ENCODE measurements at regions not wholly inside any gene's neighbourhood (a gene's known extent, or its start where the extent isn't known, plus 50 kb on each side); places are given as distances from the start of the nearest gene placed in this dataset.

GRCh38 chr13:36750046-36750445 lies 69.0 kb upstream of the RFXAP start:
- TF ChIP-seq CTCF (conservative IDR thresholded peaks at IDR 0.05; ENCODE audit: low read length): no peak
- no peak for TF ChIP-seq EZH2phosphoT487 (IDR thresholded peaks at IDR 0.05; ENCODE audit: borderline replicate concordance, low read depth, low read length)
- Histone ChIP-seq H4K20me1 (ENCODE audit: insufficient read depth, low read length) (no peaks in the 10 kb centered on the region), H3K4me3 (ENCODE audit: low read depth, low read length, poor library complexity, severe bottlenecking) (no peak overlapping the region), H3K4me1 (ENCODE audit: insufficient read depth, low read length, poor library complexity, severe bottlenecking) (no peaks in the 10 kb centered on the region), H3K9me2 (ENCODE audit: insufficient read depth, low read length) (no peaks in the 10 kb centered on the region), H3K36me3 (ENCODE audit: insufficient read depth, low read length) (no peaks in the 10 kb centered on the region), H3K79me2 (ENCODE audit: insufficient read depth, low read depth, low read length) (no peaks in the 10 kb centered on the region), H3K9me3 (ENCODE audit: low read length) (no peaks in the 10 kb centered on the region), H3K4me2 (ENCODE audit: low read length) (no peak overlapping the region), H2AFZ (ENCODE audit: low read length) (no peak overlapping the region), H3K27ac (ENCODE audit: low read depth, low read length, poor library complexity, severe bottlenecking) (no peak overlapping the region)
- intact Hi-C loops (cut with micrococcal nuclease; ENCODE audit: unreplicated experiment): no loop called here
- no TSS peak for BruUV-seq (replicated peaks)
- POLR2A ChIA-PET: interaction anchor here (1.1 kb wide), 2 partner anchors 31 to 58 kb away, joined by 3 read pairs; no protein-coding TSS in a partner anchor
- CTCF ChIA-PET (ENCODE audit: unreplicated experiment): no interaction called here
- no peak for DNase-seq (ENCODE audit: low spot score)

GRCh38 chr13:36750461-36750860 lies 68.6 kb upstream of the RFXAP start:
- no peaks in the 10 kb centered on the region for H4K20me1 ChIP-seq (ENCODE audit: insufficient read depth, low read length)
- H3K79me2 ChIP-seq (ENCODE audit: insufficient read depth, low read depth, low read length): no peaks in the 10 kb centered on the region
- H3K4me2 ChIP-seq (ENCODE audit: low read length): no peak overlapping the region
- no peaks in the 10 kb centered on the region for H3K4me1 ChIP-seq (ENCODE audit: insufficient read depth, low read length, poor library complexity, severe bottlenecking)
- H3K36me3 ChIP-seq (ENCODE audit: insufficient read depth, low read length): no peaks in the 10 kb centered on the region
- TF ChIP-seq CTCF (conservative IDR thresholded peaks at IDR 0.05; ENCODE audit: low read length) (no peak), EZH2phosphoT487 (IDR thresholded peaks at IDR 0.05; ENCODE audit: borderline replicate concordance, low read depth, low read length) (no peak)
- POLR2A ChIA-PET: interaction anchor here (1.1 kb wide), 1 partner anchor 31 kb away, joined by 3 read pairs; no protein-coding TSS in a partner anchor
- CTCF ChIA-PET (ENCODE audit: unreplicated experiment): no interaction called here
- H3K9me3 ChIP-seq (ENCODE audit: low read length): no peaks in the 10 kb centered on the region
- H2AFZ ChIP-seq (ENCODE audit: low read length): no peak overlapping the region
- no peak overlapping the region for H3K4me3 ChIP-seq (ENCODE audit: low read depth, low read length, poor library complexity, severe bottlenecking)
- intact Hi-C loops (cut with micrococcal nuclease; ENCODE audit: unreplicated experiment): no loop called here
- no peak for DNase-seq (ENCODE audit: low spot score)
- no peak overlapping the region for H3K27ac ChIP-seq (ENCODE audit: low read depth, low read length, poor library complexity, severe bottlenecking)
- BruUV-seq (replicated peaks): no TSS peak
- H3K9me2 ChIP-seq (ENCODE audit: insufficient read depth, low read length): no peaks in the 10 kb centered on the region

GRCh38 chr13:36750946-36751345 lies 68.1 kb upstream of the RFXAP start:
- no TSS peak for BruUV-seq (replicated peaks)
- no peaks in the 10 kb centered on the region for H3K36me3 ChIP-seq (ENCODE audit: insufficient read depth, low read length)
- no peak overlapping the region for H3K27ac ChIP-seq (ENCODE audit: low read depth, low read length, poor library complexity, severe bottlenecking)
- H3K4me3 ChIP-seq (ENCODE audit: low read depth, low read length, poor library complexity, severe bottlenecking): no peak overlapping the region
- POLR2A ChIA-PET: no interaction called here
- CTCF ChIA-PET (ENCODE audit: unreplicated experiment): no interaction called here
- no peaks in the 10 kb centered on the region for H3K9me2 ChIP-seq (ENCODE audit: insufficient read depth, low read length)
- DNase-seq (ENCODE audit: low spot score): no peak
- H3K79me2 ChIP-seq (ENCODE audit: insufficient read depth, low read depth, low read length): no peaks in the 10 kb centered on the region
- intact Hi-C loops (cut with micrococcal nuclease; ENCODE audit: unreplicated experiment): no loop called here
- H2AFZ ChIP-seq (ENCODE audit: low read length): no peak overlapping the region
- no peak for TF ChIP-seq CTCF (conservative IDR thresholded peaks at IDR 0.05; ENCODE audit: low read length)
- no peak for TF ChIP-seq EZH2phosphoT487 (IDR thresholded peaks at IDR 0.05; ENCODE audit: borderline replicate concordance, low read depth, low read length)
- H3K4me1 ChIP-seq (ENCODE audit: insufficient read depth, low read length, poor library complexity, severe bottlenecking): no peaks in the 10 kb centered on the region
- no peaks in the 10 kb centered on the region for H4K20me1 ChIP-seq (ENCODE audit: insufficient read depth, low read length)
- H3K9me3 ChIP-seq (ENCODE audit: low read length): no peaks in the 10 kb centered on the region
- no peak overlapping the region for H3K4me2 ChIP-seq (ENCODE audit: low read length)

Data from OCI-LY7 (cell line).